H1 (cell line): ENCODE measurements at regions not wholly inside any gene's neighbourhood (a gene's known extent, or its start where the extent isn't known, plus 50 kb on each side); places are given as distances from the start of the nearest gene placed in this dataset.
A peak's percentile ranks its signal among the peaks of the same experiment; 100 is the strongest.

Experiments used
- CTCF ChIA-PET: fragments of 300-600 bp; sonication (Branson Sonifier 250); formaldehyde crosslinking; loops from one replicate; lab custom pipeline; 2021; ENCODE audit not compliant: partially characterized antibody; lab: Charles Lee
- POLR2A ChIA-PET: fragments of 300-600 bp; sonication (Branson Sonifier 250); formaldehyde crosslinking; loops from one replicate; lab custom pipeline; 2021; ENCODE audit warnings: inconsistent platforms; ENCODE audit not compliant: partially characterized antibody; lab: Charles Lee
- DNase-seq, 2 experiments: peaks; one replicate each; pipeline versions ENCODE4 v3.0.0 to v3.0.0-alpha.2; 2010 to 2022; ENCODE audit warnings: low spot score in 2 of 2, low read depth in 1 of 2, mixed read lengths in 1 of 2
- FAIRE-seq: peaks from 2 replicates; lab custom pipeline; 2011; peaks lifted over from hg19 to GRCh38; lab: Jason Lieb, UNC
- H2AFZ ChIP-seq: 2 replicates; pipeline ENCODE4 v1.8.1; 2012; ENCODE audit warnings: low read length, inconsistent platforms
- H2AK5ac ChIP-seq: 2 replicates; pipeline ENCODE4 v1.6.1; 2013; ENCODE audit warnings: low read depth, low read length
- H2BK120ac ChIP-seq: replicated peaks from 2 replicates; pipeline ENCODE3; 2013; ENCODE audit warnings: low read depth, low read length, inconsistent platforms
- H2BK12ac ChIP-seq: 2 replicates; pipeline ENCODE4 v1.6.1; 2013; ENCODE audit warnings: low read depth, low read length
- H2BK15ac ChIP-seq: 2 replicates; pipeline ENCODE4 v1.6.1; 2013; ENCODE audit warnings: low read length
- H2BK20ac ChIP-seq: 2 replicates; pipeline ENCODE4 v1.6.1; 2013; ENCODE audit warnings: low read length
- H2BK5ac ChIP-seq: 2 replicates; pipeline ENCODE4 v1.6.1; 2013; ENCODE audit warnings: low read depth, low read length
- H3K14ac ChIP-seq: 2 replicates; pipeline ENCODE4 v1.6.1; 2013; ENCODE audit warnings: inconsistent platforms; ENCODE audit not compliant: insufficient read length
- H3K18ac ChIP-seq: 2 replicates; pipeline ENCODE4 v1.6.1; 2013; ENCODE audit warnings: low read length; ENCODE audit errors: extremely low read depth
- H3K23ac ChIP-seq: 2 replicates; pipeline ENCODE4 v1.6.1; 2013; ENCODE audit warnings: inconsistent platforms; ENCODE audit not compliant: insufficient read length
- H3K23me2 ChIP-seq: 2 replicates; pipeline ENCODE4 v1.6.1; 2013; ENCODE audit warnings: low read depth, low read length
- H3K27ac ChIP-seq: 2 replicates; pipeline ENCODE4 v1.6.1; 2011; ENCODE audit warnings: low read depth, low read length, inconsistent platforms
- H3K27me3 ChIP-seq, 4 experiments: replicated peaks in 1 of 4; 1 replicate in 1 of 4; 2 replicates in 3 of 4; pipeline versions ENCODE4 v1.6.1 to v1.8.1; 2011 to 2013; ENCODE audit warnings: low read length in 3 of 4, mild to moderate bottlenecking in 3 of 4, inconsistent platforms in 2 of 4, mixed read lengths in 2 of 4, moderate library complexity in 1 of 4; ENCODE audit not compliant: control insufficient read depth in 3 of 4, insufficient read depth in 3 of 4; ENCODE audit errors: extremely low read depth in 1 of 4
- H3K36me3 ChIP-seq, 4 experiments: 2 replicates each; pipeline versions ENCODE4 v1.6.1 to v1.8.1; 2011 to 2013; ENCODE audit warnings: mild to moderate bottlenecking in 4 of 4, low read length in 3 of 4, moderate library complexity in 2 of 4, control low read depth in 1 of 4, inconsistent platforms in 1 of 4; ENCODE audit not compliant: insufficient read depth in 4 of 4, control insufficient read depth in 2 of 4
- H3K4ac ChIP-seq: replicated peaks from 2 replicates; pipeline ENCODE3; 2013; ENCODE audit warnings: low read length, low read depth, mixed read lengths, inconsistent platforms; ENCODE audit not compliant: insufficient read length
- H3K4me1 ChIP-seq, 4 experiments: replicated peaks in 1 of 4; 1 replicate in 1 of 4; 2 replicates in 3 of 4; pipeline versions ENCODE4 v1.6.1 to v1.8.1; 2011 to 2013; ENCODE audit warnings: low read length in 3 of 4, inconsistent platforms in 2 of 4, mixed read lengths in 1 of 4; ENCODE audit not compliant: insufficient read depth in 4 of 4, control insufficient read depth in 3 of 4
- H3K4me2 ChIP-seq, 2 experiments: 2 replicates each; pipeline versions ENCODE4 v1.6.1 to v1.8.1; 2011 to 2013; ENCODE audit warnings: low read depth in 2 of 2, low read length in 2 of 2, control low read depth in 1 of 2, inconsistent platforms in 1 of 2, mild to moderate bottlenecking in 1 of 2; ENCODE audit not compliant: insufficient read depth in 1 of 2
- H3K4me3 ChIP-seq, 4 experiments: fragments of 200-600, 300-600 bp in 1 of 4; sonication (generic), shearing (Covaris generic), sonication (Bioruptor Twin) in 1 of 4; 2 replicates each; pipeline versions ENCODE4 v1.5.1 to v1.8.1; 2011 to 2016; ENCODE audit warnings: low read length in 4 of 4, low read depth in 3 of 4, control low read depth in 2 of 4, inconsistent platforms in 2 of 4, mild to moderate bottlenecking in 2 of 4, mixed read lengths in 1 of 4, moderate library complexity in 1 of 4; ENCODE audit not compliant: insufficient read depth in 2 of 4; ENCODE audit errors: extremely low read depth in 1 of 4
- H3K56ac ChIP-seq: replicated peaks from 2 replicates; pipeline ENCODE3; 2013; ENCODE audit warnings: low read depth, mild to moderate bottlenecking, mixed read lengths, low read length, inconsistent platforms; ENCODE audit not compliant: insufficient read length
- H3K79me1 ChIP-seq: 2 replicates; pipeline ENCODE4 v1.6.1; 2013; ENCODE audit warnings: low read depth, low read length, control low read depth
- H3K79me2 ChIP-seq, 2 experiments: 2 replicates each; pipeline versions ENCODE4 v1.6.1 to v1.8.1; 2012 to 2013; ENCODE audit warnings: low read length in 2 of 2, mild to moderate bottlenecking in 2 of 2, inconsistent platforms in 1 of 2; ENCODE audit not compliant: insufficient read depth in 2 of 2, control insufficient read depth in 1 of 2
- H3K9ac ChIP-seq, 4 experiments: replicated peaks in 1 of 4; 1 replicate in 1 of 4; 2 replicates in 3 of 4; pipeline versions ENCODE4 v1.6.1 to v1.8.1; 2011 to 2013; ENCODE audit warnings: low read depth in 3 of 4, low read length in 3 of 4, control low read depth in 2 of 4, mild to moderate bottlenecking in 2 of 4, moderate library complexity in 2 of 4, inconsistent platforms in 1 of 4; ENCODE audit errors: extremely low read depth in 1 of 4
- H3K9me3 ChIP-seq, 2 experiments: 2 replicates each; pipeline versions ENCODE4 v1.6.1 to v1.8.1; 2012 to 2013; ENCODE audit warnings: mild to moderate bottlenecking in 2 of 2, moderate library complexity in 2 of 2, control low read depth in 1 of 2, inconsistent platforms in 1 of 2, low read depth in 1 of 2, low read length in 1 of 2, mixed read lengths in 1 of 2; ENCODE audit not compliant: insufficient read depth in 2 of 2
- H4K20me1 ChIP-seq, 2 experiments: replicated peaks in 1 of 2; 2 replicates each; pipeline versions ENCODE3 to v1.8.1; 2011 to 2013; ENCODE audit warnings: inconsistent platforms in 2 of 2, low read length in 2 of 2, mild to moderate bottlenecking in 1 of 2; ENCODE audit not compliant: insufficient read depth in 2 of 2, control insufficient read depth in 1 of 2
- H4K5ac ChIP-seq: 2 replicates; pipeline ENCODE4 v1.6.1; 2013; ENCODE audit warnings: low read length, low read depth, mixed read lengths, inconsistent platforms; ENCODE audit not compliant: insufficient read length
- H4K8ac ChIP-seq: 2 replicates; pipeline ENCODE4 v1.8.0; 2013; ENCODE audit warnings: mild to moderate bottlenecking, moderate library complexity, low read length, inconsistent platforms; ENCODE audit not compliant: insufficient read depth; ENCODE audit errors: extremely low read depth
- H4K91ac ChIP-seq: replicated peaks from 2 replicates; pipeline ENCODE3; 2013; ENCODE audit warnings: low read length, mixed read lengths, inconsistent platforms; ENCODE audit not compliant: insufficient read length
- CBX8 ChIP-seq: fragments of 300-800, 300-1000 bp; sonication (generic); IDR thresholded peaks from 2 replicates; pipeline ENCODE4 v1.7.1; 2016; ENCODE audit warnings: low read depth, low read length, borderline replicate concordance
- CHD2 ChIP-seq: IDR thresholded peaks from 2 replicates; pipeline ENCODE4 v1.6.1; 2012; ENCODE audit warnings: low read length, improper control_type of control experiment
- CREB1 ChIP-seq: IDR thresholded peaks from 2 replicates; pipeline ENCODE4 v1.6.1; 2012; ENCODE audit warnings: inconsistent platforms
- CTBP2 ChIP-seq: IDR thresholded peaks from 2 replicates; pipeline ENCODE4 v1.7.0; 2011; ENCODE audit warnings: borderline replicate concordance, mild to moderate bottlenecking, moderate library complexity, mixed read lengths, low read length; ENCODE audit not compliant: insufficient read depth, insufficient read length
- EP300 ChIP-seq, 2 experiments: IDR thresholded peaks; 1 replicate in 1 of 2; 2 replicates in 1 of 2; pipeline ENCODE4 v1.6.1; 2011 to 2012; ENCODE audit warnings: low read depth in 2 of 2, low read length in 2 of 2, mild to moderate bottlenecking in 2 of 2, borderline replicate concordance in 1 of 2, inconsistent platforms in 1 of 2, moderate library complexity in 1 of 2
- EZH2 ChIP-seq: fragments of 200-600 bp; sonication (generic); IDR thresholded peaks from 2 replicates; pipeline ENCODE4 v1.7.1; 2012; ENCODE audit warnings: low read depth, mild to moderate bottlenecking, moderate library complexity, low read length, inconsistent platforms; ENCODE audit not compliant: severe bottlenecking
- HDAC6 ChIP-seq: IDR thresholded peaks from one replicate; pipeline ENCODE4 v1.7.1; 2012; ENCODE audit warnings: low read depth, mild to moderate bottlenecking, inconsistent platforms, low read length, moderate library complexity
- JUN ChIP-seq: IDR thresholded peaks from 2 replicates; pipeline ENCODE4 v1.6.1; 2011; ENCODE audit warnings: low read depth, mild to moderate bottlenecking, improper control_type of control experiment, low read length
- KDM1A ChIP-seq: fragments of 200-600, 300-600 bp; sonication (generic); IDR thresholded peaks from 2 replicates; pipeline ENCODE4 v1.7.1; 2016; ENCODE audit warnings: mild to moderate bottlenecking, low read length, borderline replicate concordance
- TAF7 ChIP-seq: optimal IDR thresholded peaks from 2 replicates; pipeline ENCODE3; 2011; ENCODE audit warnings: low read depth, mild to moderate bottlenecking, inconsistent platforms, low read length, moderate library complexity, borderline replicate concordance
- TEAD4 ChIP-seq: IDR thresholded peaks from 2 replicates; pipeline ENCODE4 v1.6.1; 2012; ENCODE audit warnings: low read depth, low read length, inconsistent platforms, mixed read lengths
- WGBS, 2 experiments: shearing (Covaris generic) in 1 of 2; methylation state at CpG; one replicate each; pipeline versions ENCODE4 v1.1.6 to v1.1.7; 2013 to 2015; ENCODE audit warnings: low lambda C conversion rate in 2 of 2, mixed read lengths in 2 of 2, inconsistent platforms in 1 of 2, low coverage in 1 of 2, missing lambda C conversion rate in 1 of 2; ENCODE audit not compliant: insufficient replicate concordance in 2 of 2, insufficient coverage in 1 of 2, insufficient read length in 1 of 2; ENCODE audit errors: extremely low coverage in 1 of 2, missing lambda C conversion rate in 1 of 2; 5-methylcytosine and 5-hydroxymethylcytosine counted together

- no peak overlapping the region for H2BK20ac ChIP-seq
- no peak overlapping the region for H3K9ac ChIP-seq
- POLR2A ChIA-PET, result interaction anchor here (1.1 kb wide), 1 partner anchor 8 kb away, joined by 3 read pairs; no protein-coding TSS in a partner anchor
- H2AFZ ChIP-seq, result no peak overlapping the region
- H2BK15ac ChIP-seq, result no peak overlapping the region
- H3K27me3 ChIP-seq, result peaks cover 0 to 2% (median 0%) of the 10 kb centered on the region in 4 experiments; a peak in 1 of 7 replicates
- H4K91ac ChIP-seq, result no peak overlapping the region
- no peak overlapping the region for H3K23ac ChIP-seq
- H2BK12ac ChIP-seq, result peak overlapping the region; percentile 84; the same call in 1 of the 2 replicates
- DNase-seq (no peak), FAIRE-seq (no peak)
- no peak overlapping the region for H2AK5ac ChIP-seq
- H3K27ac ChIP-seq, result no peak overlapping the region
- no peaks in the 10 kb centered on the region for H4K20me1 ChIP-seq
- H3K36me3 ChIP-seq, result no peaks in the 10 kb centered on the region
- H3K4me1 ChIP-seq, result peaks cover 0 to 14% (median 7%) of the 10 kb centered on the region in 4 experiments; a peak in 4 of 7 replicates
- no peak overlapping the region; the same call in 1 of the 2 replicates for H2BK5ac ChIP-seq
- H2BK120ac ChIP-seq, result no peak overlapping the region
- H3K4me3 ChIP-seq, result no peak overlapping the region
- no peak overlapping the region for H4K5ac ChIP-seq
- no peak overlapping the region; the same call in 1 of the 2 replicates for H3K18ac ChIP-seq
- H3K4ac ChIP-seq, result no peak overlapping the region
- WGBS, 2 experiments, result 89% methylated on average over 5 of the region's 5 CpGs; no CpG with 5 or more reads in 1 of the 2 experiments
- no peak overlapping the region for H4K8ac ChIP-seq
- no peak overlapping the region for H3K14ac ChIP-seq
- H3K56ac ChIP-seq, result no peak overlapping the region
- H3K4me2 ChIP-seq, result no peak overlapping the region
- H3K9me3 ChIP-seq, result no peaks in the 10 kb centered on the region
- CTCF ChIA-PET, result interaction anchor here (1.0 kb wide), 1 partner anchor 15 kb away, joined by 3 read pairs; no protein-coding TSS in a partner anchor
- no peaks in the 10 kb centered on the region for H3K79me1 ChIP-seq
- no peaks in the 10 kb centered on the region for H3K23me2 ChIP-seq
- H3K79me2 ChIP-seq, result no peaks in the 10 kb centered on the region
- TF ChIP-seq TEAD4 (no peak), EP300 (IDR thresholded peaks at IDR 0.05; ENCODE audit: borderline replicate concordance in 1 of 2, low read depth in 2 of 2, low read length in 2 of 2) (no peak), JUN (no peak), TAF7 (no peak), CBX8 (no peak), CTBP2 (no peak), CREB1 (no peak), KDM1A (no peak), EZH2 (no peak), HDAC6 (no peak), CHD2 (no peak)
Measured at GRCh38 chr5:116738239-116738614, 163.6 kb upstream of the SEMA6A start.
